HCT116 (cell line): ENCODE measurements at regions not wholly inside any gene's neighbourhood (a gene's known extent, or its start where the extent isn't known, plus 50 kb on each side); places are given as distances from the start of the nearest gene placed in this dataset.

ENCODE experiments used
- ATAC-seq: fragments of 200-7000 bp; cut with Tn5 transposase; 2 replicates; pipeline ENCODE4 v1.9.1; 2020; ENCODE audit warnings: mild to moderate bottlenecking, moderate library complexity
- BruUV-seq: library from RNA; stranded (reverse); fragments of 400-500 nt; replicated peaks from 2 replicates; lab custom pipeline; 2021; lab: Mats Ljungman, UMichigan
- CTCF ChIA-PET: fragments of 300-600 bp; sonication (Branson Sonifier 250); formaldehyde crosslinking; loops from one replicate; lab custom pipeline; 2021; ENCODE audit warnings: antibody characterized with exemption; lab: Charles Lee
- POLR2A ChIA-PET: fragments of 300-600, 350-600 bp; sonication (Branson Sonifier 250); formaldehyde crosslinking; loops from one replicate; lab custom pipeline; 2021; ENCODE audit warnings: antibody characterized with exemption; lab: Charles Lee
- RAD21 ChIA-PET, 2 experiments: fragments of 300-600 bp; sonication (Branson Sonifier 250); formaldehyde crosslinking; loops; one replicate each; lab custom pipeline; 2023; ENCODE audit warnings: low total read pairs in 2 of 2; ENCODE audit not compliant: uncharacterized antibody in 2 of 2, unreplicated experiment in 2 of 2, low non-redundant PET in 1 of 2; lab: Charles Lee
- DNase-seq: peaks from one replicate; pipeline ENCODE4 v3.0.0-alpha.2; 2010; ENCODE audit warnings: low read depth, low spot score
- H2AFZ ChIP-seq: fragments of 200-600 bp; shearing (Covaris generic), sonication (generic); 2 replicates; pipeline ENCODE4 v1.6.1; 2017; ENCODE audit warnings: low read depth, mixed run types, mixed read lengths, antibody characterized with exemption, low read length; ENCODE audit not compliant: poor library complexity, severe bottlenecking
- H3K27ac ChIP-seq: 2 replicates; pipeline ENCODE4 v1.5.1; 2012; ENCODE audit warnings: low read depth, low read length
- H3K27me3 ChIP-seq: fragments of 200-600 bp; sonication (generic); 2 replicates; pipeline ENCODE4 v1.6.1; 2016; ENCODE audit warnings: mixed run types, low read length, mixed read lengths; ENCODE audit not compliant: insufficient read depth
- H3K36me3 ChIP-seq, 2 experiments: fragments of 200-500 bp in 1 of 2; fragments of 200-600 bp in 1 of 2; sonication (Bioruptor generic) in 1 of 2; sonication (generic) in 1 of 2; 2 replicates each; pipeline versions ENCODE4 v1.5.1 to v1.6.1; 2014 to 2016; ENCODE audit warnings: low read length in 2 of 2, inconsistent platforms in 1 of 2, mixed read lengths in 1 of 2, mixed run types in 1 of 2; ENCODE audit not compliant: insufficient read depth in 2 of 2, control insufficient read depth in 1 of 2
- H3K4me1 ChIP-seq, 2 experiments: fragments of 200-600 bp in 1 of 2; sonication (generic) in 1 of 2; 2 replicates each; pipeline versions ENCODE4 v1.5.1 to v1.6.1; 2012 to 2017; ENCODE audit warnings: low read length in 2 of 2, inconsistent platforms in 1 of 2, mild to moderate bottlenecking in 1 of 2, mixed read lengths in 1 of 2, mixed run types in 1 of 2, moderate library complexity in 1 of 2; ENCODE audit not compliant: insufficient read depth in 2 of 2, control insufficient read depth in 1 of 2
- H3K4me2 ChIP-seq: fragments of 200-600 bp; sonication (generic); 2 replicates; pipeline ENCODE4 v1.6.1; 2017; ENCODE audit warnings: mixed run types, low read length, mixed read lengths
- H3K4me3 ChIP-seq, 2 experiments: fragments of 200-600 bp in 1 of 2; sonication (generic) in 1 of 2; replicated peaks in 1 of 2; 2 replicates each; pipeline ENCODE4 v1.5.1; 2011 to 2016; ENCODE audit warnings: low read length in 2 of 2, control low read depth in 1 of 2, low read depth in 1 of 2, mild to moderate bottlenecking in 1 of 2, mixed read lengths in 1 of 2, mixed run types in 1 of 2
- H3K79me2 ChIP-seq: fragments of 200-600 bp; sonication (generic); 2 replicates; pipeline ENCODE4 v1.6.1; 2017; ENCODE audit warnings: mild to moderate bottlenecking, mixed run types, low read length, moderate library complexity, mixed read lengths; ENCODE audit not compliant: insufficient read depth
- H3K9ac ChIP-seq: fragments of 200-600 bp; sonication (generic); 2 replicates; pipeline ENCODE4 v1.6.1; 2016; ENCODE audit warnings: low read length, mixed read lengths
- H3K9me2 ChIP-seq: fragments of 200-600 bp; sonication (generic), shearing (Covaris generic); 2 replicates; pipeline ENCODE4 v1.6.1; 2017; ENCODE audit warnings: mixed run types, mild to moderate bottlenecking, moderate library complexity; ENCODE audit not compliant: insufficient read depth
- H3K9me3 ChIP-seq, 2 experiments: fragments of 200-500 bp in 1 of 2; fragments of 200-600 bp in 1 of 2; sonication (Bioruptor generic) in 1 of 2; sonication (generic) in 1 of 2; 2 replicates each; pipeline ENCODE4 v1.6.1; 2014 to 2017; ENCODE audit warnings: low read length in 2 of 2, mixed read lengths in 2 of 2, inconsistent platforms in 1 of 2, low read depth in 1 of 2, mild to moderate bottlenecking in 1 of 2, mixed run types in 1 of 2, moderate library complexity in 1 of 2; ENCODE audit not compliant: control insufficient read depth in 1 of 2, insufficient read depth in 1 of 2
- H4K20me1 ChIP-seq: fragments of 200-600 bp; sonication (generic), shearing (Covaris generic); 2 replicates; pipeline ENCODE4 v1.6.1; 2017; ENCODE audit warnings: mixed run types, mild to moderate bottlenecking, moderate library complexity; ENCODE audit not compliant: insufficient read depth
- CBX3 ChIP-seq: IDR thresholded peaks from 2 replicates; pipeline ENCODE4 v1.6.1; 2012; ENCODE audit warnings: low read depth
- CEBPB ChIP-seq: IDR thresholded peaks from 2 replicates; pipeline ENCODE4 v1.6.1; 2012; ENCODE audit warnings: low read depth
- EGR1 ChIP-seq: IDR thresholded peaks from 2 replicates; pipeline ENCODE4 v1.6.1; 2012; ENCODE audit warnings: low read depth
- ELF1 ChIP-seq: IDR thresholded peaks from 2 replicates; pipeline ENCODE4 v1.6.1; 2012; ENCODE audit warnings: low read depth, borderline replicate concordance
- EZH2phosphoT487 ChIP-seq: fragments of 200-600 bp; IDR thresholded peaks from 2 replicates; pipeline ENCODE4 v1.6.1; 2018; ENCODE audit warnings: antibody characterized with exemption, borderline replicate concordance
- FOSL1 ChIP-seq: IDR thresholded peaks from 2 replicates; pipeline ENCODE4 v1.6.1; 2012; ENCODE audit warnings: low read depth
- POLR2A ChIP-seq: IDR thresholded peaks from 2 replicates; pipeline ENCODE4 v1.7.0; 2011; ENCODE audit warnings: borderline replicate concordance; ENCODE audit not compliant: insufficient read depth, insufficient read length; ENCODE audit errors: extremely low read depth
- POLR2AphosphoS5 ChIP-seq: IDR thresholded peaks from 2 replicates; pipeline ENCODE4 v1.6.1; 2011; ENCODE audit warnings: mild to moderate bottlenecking, low read depth, low read length, moderate library complexity
- SIN3A ChIP-seq: IDR thresholded peaks from 2 replicates; pipeline ENCODE4 v1.6.1; 2012; ENCODE audit warnings: low read depth
- TCF7L2 ChIP-seq: IDR thresholded peaks from 2 replicates; pipeline ENCODE4 v1.7.0; 2011; ENCODE audit warnings: borderline replicate concordance, inconsistent platforms; ENCODE audit not compliant: insufficient read depth, insufficient read length; ENCODE audit errors: extremely low read depth
- YY1 ChIP-seq: IDR thresholded peaks from 2 replicates; pipeline ENCODE4 v1.6.1; 2011; ENCODE audit warnings: low read length, low read depth, moderate library complexity, mild to moderate bottlenecking; ENCODE audit not compliant: insufficient replicate concordance; ENCODE audit errors: extremely low read depth
- ZFX ChIP-seq: fragments of 450-650 bp; IDR thresholded peaks from 2 replicates; pipeline ENCODE4 v1.6.1; 2017
- ZNF274 ChIP-seq: fragments of 200-500 bp; sonication (Bioruptor generic); IDR thresholded peaks from 2 replicates; pipeline ENCODE4 v1.6.1; 2014; ENCODE audit warnings: mild to moderate bottlenecking, low read depth, low read length, inconsistent platforms
- intact Hi-C: fragments of 100-400 bp; cut with micrococcal nuclease; formaldehyde crosslinking; loops from 2 replicates; pipeline ENCODE4 v1.10.0; 2022
- TF ChIP-seq, protein P1 (sequence below): IDR thresholded peaks from 2 replicates; pipeline ENCODE4 v1.6.1; 2012
- TF ChIP-seq, protein P2 (sequence below): IDR thresholded peaks from 2 replicates; pipeline ENCODE4 v1.6.1; 2012; ENCODE audit warnings: low read depth
- TF ChIP-seq, protein P3 (sequence below): IDR thresholded peaks from 2 replicates; pipeline ENCODE4 v1.6.1; 2012

DNA sequence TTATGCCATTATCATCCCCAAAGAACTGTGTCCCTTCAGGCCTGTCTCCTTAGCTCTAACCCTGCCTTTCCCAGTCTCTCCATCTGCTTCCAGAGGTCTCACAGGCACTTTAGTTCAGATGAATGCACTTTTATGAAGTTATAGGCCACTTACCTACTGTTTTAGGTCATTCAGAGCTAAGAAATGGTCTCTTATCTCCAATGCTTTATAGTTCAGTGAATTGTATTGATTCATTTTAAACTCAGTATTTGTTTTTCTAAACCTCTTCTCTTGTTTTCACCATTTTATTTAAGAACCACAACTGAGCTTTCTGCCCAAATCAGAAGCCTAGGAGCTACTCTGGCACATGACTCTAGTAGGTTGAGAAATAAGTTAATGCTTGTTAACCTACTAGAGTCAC, 197.5 kb upstream of the ATP2B1 start:
- ChIA-PET POLR2A (no interaction called here), CTCF (no interaction called here), RAD21 (no interaction called here)
- Histone ChIP-seq H3K9me2 (no peaks in the 10 kb centered on the region), H4K20me1 (no peaks in the 10 kb centered on the region), H3K27ac (no peak overlapping the region), H3K9ac (no peak overlapping the region), H3K79me2 (no peaks in the 10 kb centered on the region), H3K4me2 (no peak overlapping the region), H3K4me3 (no peak overlapping the region), H3K4me1 (no peaks in the 10 kb centered on the region), H3K36me3 (no peaks in the 10 kb centered on the region), H2AFZ (no peak overlapping the region), H3K9me3 (no peaks in the 10 kb centered on the region), H3K27me3 (no peaks in the 10 kb centered on the region)
- DNase-seq (no peak), ATAC-seq (no peak)
- intact Hi-C loops = no loop called here
- no TSS peak for BruUV-seq
- TF ChIP-seq EZH2phosphoT487 = no peak
- TF ChIP-seq SIN3A = no peak
- TF ChIP-seq CEBPB = no peak
- TF ChIP-seq ELF1 = no peak
- TF ChIP-seq POLR2AphosphoS5 = no peak
- no peak for TF ChIP-seq TCF7L2
- TF ChIP-seq POLR2A = no peak

DNA sequence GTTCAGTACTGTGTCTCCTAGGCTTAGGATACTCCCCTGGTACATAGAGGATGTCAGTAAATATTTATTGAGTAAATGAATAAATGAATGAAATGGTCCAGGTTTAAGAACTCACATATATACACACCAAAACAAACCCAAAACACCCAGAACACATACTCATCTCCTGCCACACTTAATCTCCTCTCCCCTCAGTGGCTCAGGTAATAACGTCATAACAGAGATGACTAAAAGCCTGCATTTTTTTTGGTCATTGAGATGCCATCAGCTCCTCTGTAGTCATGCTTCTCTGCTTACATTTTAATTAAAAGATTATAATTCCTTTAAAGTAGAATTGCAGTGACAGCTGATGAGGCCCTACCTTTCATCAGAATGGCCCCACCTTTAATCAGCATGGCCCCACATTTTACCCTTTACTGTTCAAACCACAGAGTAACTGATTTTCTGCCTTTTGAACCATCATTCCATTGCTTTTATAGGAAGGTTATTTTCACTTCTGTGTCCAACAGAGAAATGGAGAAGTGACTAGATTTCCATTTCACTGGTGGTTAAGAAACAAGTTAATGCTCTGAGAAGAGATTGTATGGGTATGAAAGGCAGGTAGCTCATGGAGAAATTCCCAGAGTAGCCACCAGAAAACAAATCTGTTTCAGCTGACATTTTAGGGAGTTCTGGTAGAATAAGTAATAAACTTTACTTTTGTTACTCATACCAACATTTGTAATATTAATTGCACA, 193.4 kb upstream of the ATP2B1 start:
- intact Hi-C loops = no loop called here
- Histone ChIP-seq H3K27ac (no peak overlapping the region), H3K79me2 (no peaks in the 10 kb centered on the region), H3K9ac (no peak overlapping the region), H3K9me3 (no peaks in the 10 kb centered on the region), H3K27me3 (no peaks in the 10 kb centered on the region), H3K36me3 (no peaks in the 10 kb centered on the region), H3K9me2 (0 out of 2 replicates have a peak, but pooled peaks cover 6% of the 10 kb centered on the region), H3K4me2 (no peak overlapping the region), H3K4me3 (no peak overlapping the region), H2AFZ (no peak overlapping the region), H3K4me1 (no peaks in the 10 kb centered on the region), H4K20me1 (no peaks in the 10 kb centered on the region)
- ChIA-PET CTCF (no interaction called here), POLR2A (no interaction called here), RAD21 (no interaction called here)
- DNase-seq = no peak
- BruUV-seq = no TSS peak
- no peak for ATAC-seq
- TF ChIP-seq ZFX (no peak), TCF7L2 (no peak), FOSL1 (no peak), ZNF274 (no peak), POLR2A (no peak), YY1 (no peak), CBX3 (no peak), ELF1 (no peak), SIN3A (no peak), EGR1 (no peak), EZH2phosphoT487 (no peak), CEBPB (no peak)
- TF ChIP-seq, protein P1, sequence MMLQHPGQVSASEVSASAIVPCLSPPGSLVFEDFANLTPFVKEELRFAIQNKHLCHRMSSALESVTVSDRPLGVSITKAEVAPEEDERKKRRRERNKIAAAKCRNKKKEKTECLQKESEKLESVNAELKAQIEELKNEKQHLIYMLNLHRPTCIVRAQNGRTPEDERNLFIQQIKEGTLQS = no peak
- TF ChIP-seq, protein P2, sequence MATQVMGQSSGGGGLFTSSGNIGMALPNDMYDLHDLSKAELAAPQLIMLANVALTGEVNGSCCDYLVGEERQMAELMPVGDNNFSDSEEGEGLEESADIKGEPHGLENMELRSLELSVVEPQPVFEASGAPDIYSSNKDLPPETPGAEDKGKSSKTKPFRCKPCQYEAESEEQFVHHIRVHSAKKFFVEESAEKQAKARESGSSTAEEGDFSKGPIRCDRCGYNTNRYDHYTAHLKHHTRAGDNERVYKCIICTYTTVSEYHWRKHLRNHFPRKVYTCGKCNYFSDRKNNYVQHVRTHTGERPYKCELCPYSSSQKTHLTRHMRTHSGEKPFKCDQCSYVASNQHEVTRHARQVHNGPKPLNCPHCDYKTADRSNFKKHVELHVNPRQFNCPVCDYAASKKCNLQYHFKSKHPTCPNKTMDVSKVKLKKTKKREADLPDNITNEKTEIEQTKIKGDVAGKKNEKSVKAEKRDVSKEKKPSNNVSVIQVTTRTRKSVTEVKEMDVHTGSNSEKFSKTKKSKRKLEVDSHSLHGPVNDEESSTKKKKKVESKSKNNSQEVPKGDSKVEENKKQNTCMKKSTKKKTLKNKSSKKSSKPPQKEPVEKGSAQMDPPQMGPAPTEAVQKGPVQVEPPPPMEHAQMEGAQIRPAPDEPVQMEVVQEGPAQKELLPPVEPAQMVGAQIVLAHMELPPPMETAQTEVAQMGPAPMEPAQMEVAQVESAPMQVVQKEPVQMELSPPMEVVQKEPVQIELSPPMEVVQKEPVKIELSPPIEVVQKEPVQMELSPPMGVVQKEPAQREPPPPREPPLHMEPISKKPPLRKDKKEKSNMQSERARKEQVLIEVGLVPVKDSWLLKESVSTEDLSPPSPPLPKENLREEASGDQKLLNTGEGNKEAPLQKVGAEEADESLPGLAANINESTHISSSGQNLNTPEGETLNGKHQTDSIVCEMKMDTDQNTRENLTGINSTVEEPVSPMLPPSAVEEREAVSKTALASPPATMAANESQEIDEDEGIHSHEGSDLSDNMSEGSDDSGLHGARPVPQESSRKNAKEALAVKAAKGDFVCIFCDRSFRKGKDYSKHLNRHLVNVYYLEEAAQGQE = no peak
- TF ChIP-seq, protein P3, sequence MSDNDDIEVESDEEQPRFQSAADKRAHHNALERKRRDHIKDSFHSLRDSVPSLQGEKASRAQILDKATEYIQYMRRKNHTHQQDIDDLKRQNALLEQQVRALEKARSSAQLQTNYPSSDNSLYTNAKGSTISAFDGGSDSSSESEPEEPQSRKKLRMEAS = no peak
